ENCODE measurements at regions not wholly inside any gene's neighbourhood (a gene's known extent, or its start where the extent isn't known, plus 50 kb on each side); places are given as distances from the start of the nearest gene placed in this dataset.

GRCh38 chr3:10574101-10574620 is 68.8 kb upstream of the ATP2B2 start:
- DNase-seq (ENCODE audit: low read depth in 1 of 2, low spot score in 2 of 2) = no peak
- Histone ChIP-seq H3K36me3 (no peaks in the 10 kb centered on the region), H3K4me3 (no peak overlapping the region), H3K27me3 (replicated peaks) (peaks cover 26% of the 10 kb centered on the region), H3K4me1 (replicated peaks) (no peaks in the 10 kb centered on the region), H3K27ac (no peak overlapping the region), H3K9me3 (replicated peaks) (no peaks in the 10 kb centered on the region)

DNA sequence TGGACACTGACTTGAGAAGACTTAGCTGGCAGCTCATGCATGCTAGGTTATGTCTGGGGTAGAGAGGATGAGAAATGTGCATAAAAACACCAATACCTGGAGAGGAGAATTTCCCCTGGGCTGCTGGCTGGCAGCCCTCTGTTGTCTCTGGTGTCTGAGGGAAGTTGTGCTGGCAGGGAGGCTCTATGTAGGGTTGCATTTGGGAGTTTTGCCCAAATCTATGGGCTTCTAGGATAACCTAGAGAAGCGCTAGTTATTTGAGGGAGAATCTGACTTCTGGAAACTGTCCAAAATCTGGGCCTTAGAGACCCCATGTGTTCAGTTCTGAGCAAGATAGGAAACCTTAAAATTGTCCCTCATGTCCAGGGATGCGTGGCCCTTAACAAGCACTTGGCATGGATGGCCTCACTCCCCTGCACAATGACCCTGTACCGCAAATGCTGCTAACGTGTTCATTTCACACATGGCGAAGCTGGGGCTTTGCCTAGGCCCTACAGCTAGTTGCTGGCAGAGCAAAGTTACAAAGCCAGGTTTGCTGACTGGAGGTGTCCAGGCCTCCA is 70.3 kb upstream of the ATP2B2 start:
- Histone ChIP-seq H3K4me3 (no peak overlapping the region), H3K9me3 (replicated peaks) (no peaks in the 10 kb centered on the region), H3K27ac (no peak overlapping the region), H3K4me1 (replicated peaks) (no peaks in the 10 kb centered on the region), H3K27me3 (replicated peaks) (peaks cover 16% of the 10 kb centered on the region), H3K36me3 (no peaks in the 10 kb centered on the region)
- DNase-seq (ENCODE audit: low read depth in 1 of 2, low spot score in 2 of 2) = no peak

DNA sequence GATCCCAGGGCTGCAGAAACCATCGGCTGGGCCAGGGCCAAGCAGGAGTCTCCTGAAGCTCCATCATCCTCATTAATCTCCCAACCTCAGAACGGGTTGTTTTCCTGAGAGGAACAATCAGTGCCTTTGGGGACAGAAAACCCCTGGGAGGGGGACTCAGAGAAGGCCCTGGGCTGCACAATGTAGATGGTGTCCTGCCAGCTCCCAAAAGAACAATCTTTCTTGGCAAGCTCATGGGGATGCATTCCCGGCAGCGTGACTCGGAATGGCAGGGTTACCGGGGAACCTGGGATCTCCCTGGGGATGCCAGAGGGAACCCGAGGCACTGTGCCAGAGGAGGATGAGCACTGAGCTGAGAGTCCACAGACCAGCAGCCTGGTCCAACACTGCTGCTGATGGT is 72.1 kb upstream of the ATP2B2 start:
- H3K27me3 ChIP-seq (replicated peaks) = peaks cover 17% of the 10 kb centered on the region; the same call in 1 of the 2 replicates
- DNase-seq (ENCODE audit: low read depth in 1 of 2, low spot score in 2 of 2) = no peak
- no peaks in the 10 kb centered on the region for H3K9me3 ChIP-seq (replicated peaks)
- no peak overlapping the region for H3K27ac ChIP-seq
- H3K36me3 ChIP-seq = no peaks in the 10 kb centered on the region
- H3K4me3 ChIP-seq = no peak overlapping the region
- H3K4me1 ChIP-seq (replicated peaks) = no peaks in the 10 kb centered on the region

GRCh38 chr3:10580426-10580825 is 75.0 kb upstream of the ATP2B2 start:
- Histone ChIP-seq H3K36me3 (no peaks in the 10 kb centered on the region), H3K27me3 (replicated peaks) (peaks cover 15% of the 10 kb centered on the region; the same call in 1 of the 2 replicates), H3K4me1 (replicated peaks) (no peaks in the 10 kb centered on the region), H3K27ac (no peak overlapping the region), H3K9me3 (replicated peaks) (no peaks in the 10 kb centered on the region), H3K4me3 (no peak overlapping the region)
- no peak for DNase-seq (ENCODE audit: low read depth in 1 of 2, low spot score in 2 of 2)

GRCh38 chr3:10581251-10581650 is 75.9 kb upstream of the ATP2B2 start:
- no peak for DNase-seq (ENCODE audit: low read depth in 1 of 2, low spot score in 2 of 2)
- Histone ChIP-seq H3K4me1 (replicated peaks) (no peaks in the 10 kb centered on the region), H3K9me3 (replicated peaks) (no peaks in the 10 kb centered on the region), H3K27ac (no peak overlapping the region), H3K36me3 (no peaks in the 10 kb centered on the region), H3K27me3 (replicated peaks) (peaks cover 13% of the 10 kb centered on the region; the same call in 1 of the 2 replicates), H3K4me3 (no peak overlapping the region)

DNA sequence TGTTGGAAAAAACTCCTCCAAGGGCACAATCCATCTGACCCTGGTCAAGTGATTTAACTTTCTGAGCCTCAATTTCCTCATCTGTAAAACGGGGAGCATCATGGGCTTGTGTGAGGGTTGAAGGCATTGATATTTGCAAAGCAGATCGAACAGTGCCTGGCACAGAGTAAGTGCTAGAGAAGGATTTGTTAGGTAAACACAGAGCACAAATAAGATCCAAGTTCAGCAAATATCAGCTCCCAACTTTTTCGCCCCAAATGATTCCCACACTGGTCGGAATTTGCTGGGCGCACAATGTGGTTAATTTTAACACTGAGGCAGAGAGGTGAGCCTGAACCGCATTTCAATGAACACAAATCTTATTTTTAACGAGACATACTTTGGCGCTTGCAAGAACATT is 76.3 kb upstream of the ATP2B2 start:
- Histone ChIP-seq H3K36me3 (no peaks in the 10 kb centered on the region), H3K27me3 (replicated peaks) (peaks cover 13% of the 10 kb centered on the region; the same call in 1 of the 2 replicates), H3K4me3 (no peak overlapping the region), H3K4me1 (replicated peaks) (no peaks in the 10 kb centered on the region), H3K9me3 (replicated peaks) (no peaks in the 10 kb centered on the region), H3K27ac (no peak overlapping the region)
- DNase-seq (ENCODE audit: low read depth in 1 of 2, low spot score in 2 of 2) = no peak

DNA sequence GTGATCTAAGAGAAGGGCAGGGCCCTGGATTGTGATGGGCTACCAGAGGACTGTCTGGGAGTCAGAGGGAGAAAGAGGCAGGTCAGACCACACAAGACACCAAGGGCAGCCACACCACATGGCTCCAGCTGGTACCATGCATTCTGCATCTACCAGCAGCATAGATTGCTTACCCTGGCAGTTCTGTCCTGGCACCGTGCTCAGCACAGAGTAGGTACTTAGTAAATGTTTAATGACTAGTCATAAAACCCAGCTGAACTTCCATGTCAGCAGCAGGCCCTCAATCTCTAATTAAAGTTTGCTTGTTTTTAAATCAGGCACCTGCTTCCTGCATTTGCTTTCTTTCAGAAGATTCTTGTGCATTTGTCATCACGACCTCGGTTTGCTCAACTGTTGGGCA is 77.3 kb upstream of the ATP2B2 start:
- no peak overlapping the region for H3K27ac ChIP-seq
- H3K27me3 ChIP-seq (replicated peaks) = peaks cover 15% of the 10 kb centered on the region; the same call in 1 of the 2 replicates
- no peak overlapping the region for H3K4me3 ChIP-seq
- no peaks in the 10 kb centered on the region for H3K36me3 ChIP-seq
- H3K9me3 ChIP-seq (replicated peaks) = no peaks in the 10 kb centered on the region
- no peak for DNase-seq (ENCODE audit: low read depth in 1 of 2, low spot score in 2 of 2)
- no peaks in the 10 kb centered on the region for H3K4me1 ChIP-seq (replicated peaks)

DNA sequence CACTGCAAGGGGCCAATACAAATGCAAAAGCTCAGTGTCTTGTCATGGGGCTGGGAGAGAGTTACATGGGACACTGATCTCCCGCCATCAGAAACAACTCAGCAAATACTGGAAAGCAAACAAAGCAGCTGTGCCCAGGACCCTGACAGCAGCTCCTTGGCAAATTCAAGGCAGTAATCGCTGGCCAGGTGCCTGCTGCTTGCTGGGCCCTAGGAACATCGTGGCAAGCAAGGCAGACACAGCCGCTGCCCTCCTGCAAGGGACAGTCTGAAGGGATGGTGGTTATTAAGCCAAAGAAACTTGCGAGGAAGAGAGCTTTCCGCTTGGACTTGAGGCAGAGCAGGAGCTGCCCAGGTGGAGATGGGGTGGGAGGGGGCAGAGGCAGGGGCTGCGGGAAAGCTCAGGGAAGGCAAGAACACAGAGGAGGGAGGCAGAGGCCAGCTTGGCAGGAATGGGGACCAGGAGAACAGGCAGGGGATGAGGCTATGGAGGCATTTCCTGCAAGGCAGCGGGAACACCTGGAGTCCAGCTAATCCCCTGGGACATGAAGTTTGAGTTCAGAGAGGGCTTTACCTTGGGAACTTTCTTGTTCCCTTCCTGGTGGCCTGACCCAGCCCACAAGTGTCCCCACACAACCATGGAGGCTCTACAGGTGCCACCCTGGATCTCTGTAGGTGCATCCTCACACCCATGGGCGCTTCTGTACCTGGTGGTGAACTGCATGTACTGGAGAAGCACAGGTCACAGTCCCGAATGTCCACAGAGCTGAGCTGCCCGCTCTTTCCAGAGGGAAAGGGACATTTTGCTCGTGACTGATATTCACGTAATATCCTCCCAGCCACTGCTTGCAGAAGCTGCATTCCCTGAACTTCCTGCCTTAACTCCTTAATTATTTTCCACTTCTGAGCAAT is 78.7 kb upstream of the ATP2B2 start:
- H3K27ac ChIP-seq = no peak overlapping the region
- H3K36me3 ChIP-seq = no peaks in the 10 kb centered on the region
- no peaks in the 10 kb centered on the region for H3K4me1 ChIP-seq (replicated peaks)
- H3K4me3 ChIP-seq = no peak overlapping the region
- no peaks in the 10 kb centered on the region for H3K9me3 ChIP-seq (replicated peaks)
- peaks cover 19% of the 10 kb centered on the region; the same call in 1 of the 2 replicates for H3K27me3 ChIP-seq (replicated peaks)
- no peak for DNase-seq (ENCODE audit: low read depth in 1 of 2, low spot score in 2 of 2)

- no peaks in the 10 kb centered on the region for H3K4me1 ChIP-seq (replicated peaks)
- DNase-seq (ENCODE audit: low read depth in 1 of 2, low spot score in 2 of 2) = no peak
- no peaks in the 10 kb centered on the region for H3K9me3 ChIP-seq (replicated peaks)
- H3K4me3 ChIP-seq = no peak overlapping the region
- H3K27me3 ChIP-seq (replicated peaks) = peaks cover 19% of the 10 kb centered on the region; the same call in 1 of the 2 replicates
- no peak overlapping the region for H3K27ac ChIP-seq
- no peaks in the 10 kb centered on the region for H3K36me3 ChIP-seq
Observed at GRCh38 chr3:10585945-10586344, 80.6 kb upstream of the ATP2B2 start.

- H3K4me1 ChIP-seq (replicated peaks) = no peaks in the 10 kb centered on the region
- H3K36me3 ChIP-seq = no peaks in the 10 kb centered on the region
- H3K27ac ChIP-seq = no peak overlapping the region
- DNase-seq (ENCODE audit: low read depth in 1 of 2, low spot score in 2 of 2) = peak; percentile 16 to 60
- H3K4me3 ChIP-seq = no peak overlapping the region
- peaks cover 4% of the 10 kb centered on the region; the same call in 1 of the 2 replicates for H3K27me3 ChIP-seq (replicated peaks)
- no peaks in the 10 kb centered on the region for H3K9me3 ChIP-seq (replicated peaks)
Observed at GRCh38 chr3:10594915-10595314, 89.5 kb upstream of the ATP2B2 start.

- Histone ChIP-seq H3K36me3 (no peaks in the 10 kb centered on the region), H3K27me3 (replicated peaks) (peaks cover 4% of the 10 kb centered on the region; the same call in 1 of the 2 replicates)
Observed at GRCh38 chr3:10596746-10597448, 91.5 kb upstream of the ATP2B2 start.

GRCh38 chr3:10597733-10598132 is 92.3 kb upstream of the ATP2B2 start:
- Histone ChIP-seq H3K27me3 (replicated peaks) (peaks cover 9% of the 10 kb centered on the region), H3K4me1 (replicated peaks) (no peaks in the 10 kb centered on the region), H3K36me3 (no peaks in the 10 kb centered on the region), H3K4me3 (no peak overlapping the region), H3K27ac (no peak overlapping the region), H3K9me3 (replicated peaks) (no peaks in the 10 kb centered on the region)
- DNase-seq (ENCODE audit: low read depth in 1 of 2, low spot score in 2 of 2) = no peak

More at GRCh38 chr3:10596746-10597448, 91.5 kb upstream of the ATP2B2 start:
- H3K4me1 ChIP-seq (replicated peaks) = no peaks in the 10 kb centered on the region
- H3K9me3 ChIP-seq (replicated peaks) = no peaks in the 10 kb centered on the region
- no peak overlapping the region for H3K27ac ChIP-seq
- no peak for DNase-seq (ENCODE audit: low read depth in 1 of 2, low spot score in 2 of 2)
- no peak overlapping the region for H3K4me3 ChIP-seq

GRCh38 chr3:10599017-10599416 is 93.6 kb upstream of the ATP2B2 start:
- no peaks in the 10 kb centered on the region for H3K4me1 ChIP-seq (replicated peaks)
- no peak overlapping the region for H3K4me3 ChIP-seq
- peaks cover 9% of the 10 kb centered on the region for H3K27me3 ChIP-seq (replicated peaks)
- no peaks in the 10 kb centered on the region for H3K9me3 ChIP-seq (replicated peaks)
- H3K27ac ChIP-seq = no peak overlapping the region
- H3K36me3 ChIP-seq = no peaks in the 10 kb centered on the region
- DNase-seq (ENCODE audit: low read depth in 1 of 2, low spot score in 2 of 2) = no peak
